ENCODE measurements at regions not wholly inside any gene's neighbourhood (a gene's known extent, or its start where the extent isn't known, plus 50 kb on each side); places are given as distances from the start of the nearest gene placed in this dataset.
A peak's percentile ranks its signal among the peaks of the same experiment; 100 is the strongest.

- Histone ChIP-seq H3K27ac (ENCODE audit: low read depth, low read length) (no peak overlapping the region), H3K9ac (ENCODE audit: low read length) (no peak overlapping the region), H3K9me3 (ENCODE audit: insufficient read depth, low read depth, low read length) (no peaks in the 10 kb centered on the region), H4K20me1 (ENCODE audit: insufficient read depth, low read length) (no peaks in the 10 kb centered on the region), H3K4me1 (ENCODE audit: insufficient read depth, low read length) (no peaks in the 10 kb centered on the region), H3K4me2 (ENCODE audit: low read length) (no peak overlapping the region), H3K36me3 (ENCODE audit: insufficient read depth, low read length) (no peaks in the 10 kb centered on the region), H3K4me3 (ENCODE audit: insufficient read depth, low read depth, low read length) (no peak overlapping the region), H2AFZ (ENCODE audit: low read depth, low read length) (no peak overlapping the region), H3K27me3 (ENCODE audit: insufficient read depth, low read length) (no peaks in the 10 kb centered on the region), H3K79me2 (ENCODE audit: insufficient read depth, low read length) (no peaks in the 10 kb centered on the region)
- Mint-ChIP-seq H3K36me3 (ENCODE audit: low read depth, unreplicated experiment) (no peaks in the 10 kb centered on the region), H3K4me1 (ENCODE audit: low read depth, unreplicated experiment) (no peaks in the 10 kb centered on the region), H3K9me3 (ENCODE audit: unreplicated experiment) (peaks cover 5% of the 10 kb centered on the region), H3K4me3 (ENCODE audit: unreplicated experiment) (no peak overlapping the region), H3K27me3 (ENCODE audit: low read depth, unreplicated experiment) (no peaks in the 10 kb centered on the region), H3K27ac (ENCODE audit: unreplicated experiment) (no peak overlapping the region)
- DNase-seq (ENCODE audit: low read depth) (no peak), FAIRE-seq (no peak)
- no peak for TF ChIP-seq EZH2 (IDR thresholded peaks at IDR 0.05; ENCODE audit: insufficient read depth, low read length)
- TF ChIP-seq, protein P1, sequence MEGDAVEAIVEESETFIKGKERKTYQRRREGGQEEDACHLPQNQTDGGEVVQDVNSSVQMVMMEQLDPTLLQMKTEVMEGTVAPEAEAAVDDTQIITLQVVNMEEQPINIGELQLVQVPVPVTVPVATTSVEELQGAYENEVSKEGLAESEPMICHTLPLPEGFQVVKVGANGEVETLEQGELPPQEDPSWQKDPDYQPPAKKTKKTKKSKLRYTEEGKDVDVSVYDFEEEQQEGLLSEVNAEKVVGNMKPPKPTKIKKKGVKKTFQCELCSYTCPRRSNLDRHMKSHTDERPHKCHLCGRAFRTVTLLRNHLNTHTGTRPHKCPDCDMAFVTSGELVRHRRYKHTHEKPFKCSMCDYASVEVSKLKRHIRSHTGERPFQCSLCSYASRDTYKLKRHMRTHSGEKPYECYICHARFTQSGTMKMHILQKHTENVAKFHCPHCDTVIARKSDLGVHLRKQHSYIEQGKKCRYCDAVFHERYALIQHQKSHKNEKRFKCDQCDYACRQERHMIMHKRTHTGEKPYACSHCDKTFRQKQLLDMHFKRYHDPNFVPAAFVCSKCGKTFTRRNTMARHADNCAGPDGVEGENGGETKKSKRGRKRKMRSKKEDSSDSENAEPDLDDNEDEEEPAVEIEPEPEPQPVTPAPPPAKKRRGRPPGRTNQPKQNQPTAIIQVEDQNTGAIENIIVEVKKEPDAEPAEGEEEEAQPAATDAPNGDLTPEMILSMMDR (IDR thresholded peaks at IDR 0.05; ENCODE audit: insufficient read depth, low read depth, low read length), result no peak
Measured at GRCh38 chr14:56463271-56463890, 116.2 kb upstream of the TMEM260 start.

GRCh38 chr14:56471056-56471455 lies 108.5 kb upstream of the TMEM260 start:
- Mint-ChIP-seq H3K27me3 (ENCODE audit: low read depth, unreplicated experiment) (peaks cover 11% of the 10 kb centered on the region), H3K4me3 (ENCODE audit: unreplicated experiment) (no peak overlapping the region), H3K36me3 (ENCODE audit: low read depth, unreplicated experiment) (no peaks in the 10 kb centered on the region), H3K4me1 (ENCODE audit: low read depth, unreplicated experiment) (no peaks in the 10 kb centered on the region), H3K27ac (ENCODE audit: unreplicated experiment) (no peak overlapping the region), H3K9me3 (ENCODE audit: unreplicated experiment) (peaks cover 6% of the 10 kb centered on the region)
- H3K4me3 ChIP-seq (ENCODE audit: insufficient read depth, low read depth, low read length), result no peak overlapping the region
- FAIRE-seq (no peak), DNase-seq (ENCODE audit: low read depth) (no peak)
- no peak overlapping the region for H3K4me2 ChIP-seq (ENCODE audit: low read length)
- H3K36me3 ChIP-seq (ENCODE audit: insufficient read depth, low read length), result no peaks in the 10 kb centered on the region
- no peaks in the 10 kb centered on the region for H3K4me1 ChIP-seq (ENCODE audit: insufficient read depth, low read length)
- no peaks in the 10 kb centered on the region for H3K9me3 ChIP-seq (ENCODE audit: insufficient read depth, low read depth, low read length)
- no peak overlapping the region for H2AFZ ChIP-seq (ENCODE audit: low read depth, low read length)
- no peak overlapping the region for H3K9ac ChIP-seq (ENCODE audit: low read length)
- no peaks in the 10 kb centered on the region for H3K79me2 ChIP-seq (ENCODE audit: insufficient read depth, low read length)
- no peaks in the 10 kb centered on the region for H4K20me1 ChIP-seq (ENCODE audit: insufficient read depth, low read length)
- H3K27me3 ChIP-seq (ENCODE audit: insufficient read depth, low read length), result no peaks in the 10 kb centered on the region
- TF ChIP-seq, protein P1 (IDR thresholded peaks at IDR 0.05; ENCODE audit: insufficient read depth, low read depth, low read length), result no peak
- no peak for TF ChIP-seq EZH2 (IDR thresholded peaks at IDR 0.05; ENCODE audit: insufficient read depth, low read length)
- H3K27ac ChIP-seq (ENCODE audit: low read depth, low read length), result no peak overlapping the region

GRCh38 chr14:56474419-56475022 lies 105.1 kb upstream of the TMEM260 start:
- no peak overlapping the region for H3K27ac Mint-ChIP-seq (ENCODE audit: unreplicated experiment)
- H3K27me3 Mint-ChIP-seq (ENCODE audit: low read depth, unreplicated experiment), result peaks cover 11% of the 10 kb centered on the region
- Histone ChIP-seq H3K9ac (ENCODE audit: low read length) (no peak overlapping the region), H3K4me1 (ENCODE audit: insufficient read depth, low read length) (no peaks in the 10 kb centered on the region), H3K9me3 (ENCODE audit: insufficient read depth, low read depth, low read length) (no peaks in the 10 kb centered on the region), H4K20me1 (ENCODE audit: insufficient read depth, low read length) (no peaks in the 10 kb centered on the region), H3K79me2 (ENCODE audit: insufficient read depth, low read length) (no peaks in the 10 kb centered on the region), H2AFZ (ENCODE audit: low read depth, low read length) (no peak overlapping the region), H3K36me3 (ENCODE audit: insufficient read depth, low read length) (no peaks in the 10 kb centered on the region), H3K27me3 (ENCODE audit: insufficient read depth, low read length) (no peaks in the 10 kb centered on the region), H3K4me3 (ENCODE audit: insufficient read depth, low read depth, low read length) (no peak overlapping the region), H3K4me2 (ENCODE audit: low read length) (no peak overlapping the region), H3K27ac (ENCODE audit: low read depth, low read length) (no peak overlapping the region)
- H3K9me3 Mint-ChIP-seq (ENCODE audit: unreplicated experiment), result peaks cover 6% of the 10 kb centered on the region
- no peaks in the 10 kb centered on the region for H3K4me1 Mint-ChIP-seq (ENCODE audit: low read depth, unreplicated experiment)
- no peaks in the 10 kb centered on the region for H3K36me3 Mint-ChIP-seq (ENCODE audit: low read depth, unreplicated experiment)
- no peak overlapping the region for H3K4me3 Mint-ChIP-seq (ENCODE audit: unreplicated experiment)
- DNase-seq (ENCODE audit: low read depth) (peak; percentile 14), FAIRE-seq (peak; percentile 89)
- TF ChIP-seq EZH2 (IDR thresholded peaks at IDR 0.05; ENCODE audit: insufficient read depth, low read length), result no peak
- TF ChIP-seq, protein P1 (IDR thresholded peaks at IDR 0.05; ENCODE audit: insufficient read depth, low read depth, low read length), result peak; percentile 90

All from astrocyte (in vitro differentiated cells and primary cell).